ENCODE measurements at regions not wholly inside any gene's neighbourhood (a gene's known extent, or its start where the extent isn't known, plus 50 kb on each side); places are given as distances from the start of the nearest gene placed in this dataset.

- Histone ChIP-seq H3K4me1 (ENCODE audit: insufficient read depth, low read length) (no peaks in the 10 kb centered on the region; the same call in 1 of the 2 replicates), H3K23ac (ENCODE audit: insufficient read length, low read depth, low read length) (no peak overlapping the region), H4K5ac (ENCODE audit: insufficient read length, low read depth, low read length) (no peak overlapping the region), H4K8ac (replicated peaks; ENCODE audit: insufficient read length, low read depth, low read length) (no peak overlapping the region), H2BK15ac (ENCODE audit: low read depth, low read length) (no peak overlapping the region), H2BK12ac (ENCODE audit: insufficient read length, low read depth, low read length) (no peak overlapping the region), H2AFZ (ENCODE audit: low read length) (no peak overlapping the region), H3K14ac (ENCODE audit: insufficient read depth, low read length) (no peak overlapping the region), H3K9me3 (ENCODE audit: control insufficient read depth, low read depth, low read length) (no peaks in the 10 kb centered on the region), H3K79me1 (ENCODE audit: insufficient read depth, low read depth, low read length, poor library complexity, severe bottlenecking) (no peaks in the 10 kb centered on the region), H3K27ac (ENCODE audit: insufficient read length, low read depth, low read length) (no peak overlapping the region), H4K91ac (ENCODE audit: insufficient read length, low read depth, low read length) (no peak overlapping the region), H3K56ac (ENCODE audit: insufficient read length, low read depth, low read length) (no peak overlapping the region), H2BK120ac (ENCODE audit: low read depth, low read length, poor library complexity, severe bottlenecking) (no peak overlapping the region), H3T11ph (ENCODE audit: low read length) (no peak overlapping the region), H3K79me2 (ENCODE audit: insufficient read depth, low read length) (no peaks in the 10 kb centered on the region), H3K27me3 (ENCODE audit: insufficient read depth, low read length) (no peaks in the 10 kb centered on the region), H3K9ac (ENCODE audit: extremely low read depth, insufficient read length, low read length) (no peak overlapping the region), H2AK5ac (ENCODE audit: insufficient read length, low read length) (no peak overlapping the region), H4K20me1 (ENCODE audit: control insufficient read depth, insufficient read depth, insufficient read length) (no peaks in the 10 kb centered on the region), H2BK5ac (ENCODE audit: insufficient read length, low read length) (no peak overlapping the region), H3K4ac (ENCODE audit: low read depth, low read length) (no peak overlapping the region), H3K4me2 (ENCODE audit: insufficient read depth, insufficient read length, low read length) (no peak overlapping the region), H3K18ac (ENCODE audit: insufficient read length, low read depth, low read length) (no peak overlapping the region), H2BK20ac (ENCODE audit: low read depth, low read length, poor library complexity, severe bottlenecking) (no peak overlapping the region), H3K23me2 (ENCODE audit: insufficient read length, low read depth, low read length, poor library complexity, severe bottlenecking) (no peaks in the 10 kb centered on the region)
- no CpG with 5 or more reads among the region's 1 CpG for WGBS (ENCODE audit: extremely low coverage, insufficient read length, low lambda C conversion rate)
- no peaks in the 10 kb centered on the region for H3K27me3 Mint-ChIP-seq (ENCODE audit: low read depth)
- H3K9me3 Mint-ChIP-seq = no peaks in the 10 kb centered on the region
- H3K4me1 Mint-ChIP-seq = peaks cover 4 to 6% of the 10 kb centered on the region in 2 experiments; a peak in 2 of 4 replicates
- no peak for TF ChIP-seq CTCF (conservative IDR thresholded peaks at IDR 0.05)
- no peak for DNase-seq
- H3K27ac Mint-ChIP-seq = no peak overlapping the region
- no peak overlapping the region for H3K4me3 Mint-ChIP-seq
- no peaks in the 10 kb centered on the region for H3K36me3 Mint-ChIP-seq (ENCODE audit: insufficient read depth in 1 of 3, low read depth in 3 of 3)
These were observed 421.4 kb upstream of the CYRIA start for GRCh38 chr2:17086990-17087389.

All from H9 (cell line).